Heart left ventricle (tissue), 16 donors: ENCODE measurements at regions not wholly inside any gene's neighbourhood (a gene's known extent, or its start where the extent isn't known, plus 50 kb on each side); places are given as distances from the start of the nearest gene placed in this dataset.

Experiments
- ATAC-seq, 4 donors: fragments of 200-7000 bp; cut with Tn5 transposase; one replicate each; pipeline ENCODE4 v1.9.1; 2020 to 2022; ENCODE audit warnings: moderate library complexity in 4 of 4, mild to moderate bottlenecking in 3 of 4, moderate number of reproducible peaks in 1 of 4
- DNase-seq, 5 donors: peaks; one replicate each; pipeline ENCODE4 v3.0.0-alpha.2; 2020
- H3K27ac ChIP-seq, 12 donors: fragments of 200-600 bp; sonication (generic) in 4 of 12; one replicate each; pipeline versions ENCODE4 v1.5.0 to v1.8.0; 2016 to 2022; ENCODE audit warnings: mild to moderate bottlenecking in 2 of 12
- H3K27me3 ChIP-seq, 9 donors: fragments of 200-600 bp; sonication (generic) in 2 of 9; one replicate each; pipeline versions ENCODE4 v1.5.1 to v1.8.0; 2016 to 2022; ENCODE audit warnings: mild to moderate bottlenecking in 3 of 9
- H3K36me3 ChIP-seq, 9 donors: fragments of 200-600 bp; sonication (generic) in 2 of 9; one replicate each; pipeline versions ENCODE4 v1.5.0 to v1.8.0; 2018 to 2022; ENCODE audit warnings: mild to moderate bottlenecking in 2 of 9
- H3K4me1 ChIP-seq, 12 donors: fragments of 200-600 bp; sonication (generic) in 4 of 12; one replicate each; pipeline versions ENCODE4 v1.5.0 to v1.8.0; 2016 to 2022; ENCODE audit warnings: mild to moderate bottlenecking in 3 of 12
- H3K4me3 ChIP-seq, 12 donors: fragments of 200-600 bp; sonication (generic) in 4 of 12; one replicate each; pipeline versions ENCODE4 v1.5.0 to v1.8.0; 2017 to 2022; ENCODE audit warnings: mild to moderate bottlenecking in 9 of 12, moderate library complexity in 4 of 12
- H3K9me3 ChIP-seq, 12 donors: fragments of 200-600 bp; sonication (generic) in 4 of 12; one replicate each; pipeline versions ENCODE4 v1.5.0 to v1.8.0; 2016 to 2022; ENCODE audit warnings: mild to moderate bottlenecking in 1 of 12
- POLR2A ChIP-seq, 2 donors: fragments of 450-650 bp; IDR thresholded peaks; one replicate each; pipeline ENCODE4 v1.6.1; 2017; ENCODE audit warnings: antibody characterized with exemption in 2 of 2, mild to moderate bottlenecking in 2 of 2, moderate library complexity in 2 of 2
- WGBS, 4 donors: extraction: QIAGEN DNeasy Blood & Tissue Kit in 2 of 4; methylation state at CpG; one replicate each; pipeline versions ENCODE4 v1.1.5 to v1.1.7; 2013 to 2018; 5-methylcytosine and 5-hydroxymethylcytosine counted together
- intact Hi-C, 10 donors: fragments of 100-400 bp; cut with DNase I; formaldehyde crosslinking; loops; one replicate each; pipeline versions ENCODE4 v1.11.1 to v1.14.2; 2022
- TF ChIP-seq, protein P1 (sequence below), 12 donors: fragments of 200-600 bp; sonication (generic) in 4 of 12; IDR thresholded peaks; one replicate each; pipeline versions ENCODE4 v1.5.0 to v1.8.0; 2018 to 2022; ENCODE audit warnings: antibody characterized with exemption in 12 of 12, mild to moderate bottlenecking in 5 of 12
- donor health status: ischemic (EF 13 %, LVEDD 7.1; RV severe dilation, severe dysfunction).
- donor health status: healthy with polysubstance abuse.
- donor health status: DM: no; HTN: yes; CAD: no.
- donor health status: DM: no; HTN: no; CAD: no.
- donor health status: ischemic (EF 25% LVEDD 6.9; RV normal size, moderate dysfunction).
- donor health status: ischemic (EF 25% LVEDD 5.7; RV mildly dilated, moderate dysfunction).
- donor health status: healthy.
- donor health status: DM: yes; HTN: yes; CAD: no.
- donor health status: ischemic (EF 35%, LVEDD 5.7; RV mildly dilated, moderate dysfunction).
- donor health status: nonischemic (EF 11% LVEDD 7.7; RV severe dilation, severe dysfunction).
- donor health status: DM: yes; HTN: yes; CAD: no.
- donor health status: PGD.
- donor health status: ischemic (EF 29% LVEDD 5.4; RV normal size, mild dysfunction).
- donor health status: nonischemic (EF 23%, LVEDD 6.1; RV moderate dilation, normal function).

DNA sequence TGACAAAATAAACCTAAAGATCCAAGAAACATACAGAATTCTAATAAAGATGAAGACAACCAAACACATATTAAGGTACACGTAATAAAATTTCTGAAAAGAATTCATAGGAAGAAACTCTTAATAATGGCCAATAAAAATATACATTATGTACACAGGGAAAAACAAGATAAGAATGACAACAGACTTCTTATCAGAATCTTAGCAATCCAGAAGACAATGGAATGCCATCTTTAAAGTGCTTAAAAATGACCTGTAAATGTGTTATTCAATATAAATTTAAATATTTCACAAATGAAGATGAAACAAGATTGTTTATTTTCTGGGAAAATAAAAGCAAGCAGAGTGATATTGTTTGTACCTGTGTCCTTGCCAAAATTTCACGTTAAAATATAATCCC is 530.4 kb upstream of the PTBP2 start:
- Histone ChIP-seq H3K4me1 (no peaks in the 10 kb centered on the region), H3K27ac (no peak overlapping the region), H3K9me3 (peaks cover 0 to 19% (median 9%) of the 10 kb centered on the region in 12 donors), H3K36me3 (no peaks in the 10 kb centered on the region), H3K4me3 (no peak overlapping the region), H3K27me3 (no peaks in the 10 kb centered on the region)
- DNase-seq = no peak
- intact Hi-C loops = no loop called here
- WGBS, 4 donors = 40 to 68% (median 58%) methylated on average over 2 of the region's 2 CpGs
- ATAC-seq = no peak
- TF ChIP-seq POLR2A (IDR thresholded peaks at IDR 0.05) = no peak
- TF ChIP-seq, protein P1, sequence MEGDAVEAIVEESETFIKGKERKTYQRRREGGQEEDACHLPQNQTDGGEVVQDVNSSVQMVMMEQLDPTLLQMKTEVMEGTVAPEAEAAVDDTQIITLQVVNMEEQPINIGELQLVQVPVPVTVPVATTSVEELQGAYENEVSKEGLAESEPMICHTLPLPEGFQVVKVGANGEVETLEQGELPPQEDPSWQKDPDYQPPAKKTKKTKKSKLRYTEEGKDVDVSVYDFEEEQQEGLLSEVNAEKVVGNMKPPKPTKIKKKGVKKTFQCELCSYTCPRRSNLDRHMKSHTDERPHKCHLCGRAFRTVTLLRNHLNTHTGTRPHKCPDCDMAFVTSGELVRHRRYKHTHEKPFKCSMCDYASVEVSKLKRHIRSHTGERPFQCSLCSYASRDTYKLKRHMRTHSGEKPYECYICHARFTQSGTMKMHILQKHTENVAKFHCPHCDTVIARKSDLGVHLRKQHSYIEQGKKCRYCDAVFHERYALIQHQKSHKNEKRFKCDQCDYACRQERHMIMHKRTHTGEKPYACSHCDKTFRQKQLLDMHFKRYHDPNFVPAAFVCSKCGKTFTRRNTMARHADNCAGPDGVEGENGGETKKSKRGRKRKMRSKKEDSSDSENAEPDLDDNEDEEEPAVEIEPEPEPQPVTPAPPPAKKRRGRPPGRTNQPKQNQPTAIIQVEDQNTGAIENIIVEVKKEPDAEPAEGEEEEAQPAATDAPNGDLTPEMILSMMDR (IDR thresholded peaks at IDR 0.05) = no peak

DNA sequence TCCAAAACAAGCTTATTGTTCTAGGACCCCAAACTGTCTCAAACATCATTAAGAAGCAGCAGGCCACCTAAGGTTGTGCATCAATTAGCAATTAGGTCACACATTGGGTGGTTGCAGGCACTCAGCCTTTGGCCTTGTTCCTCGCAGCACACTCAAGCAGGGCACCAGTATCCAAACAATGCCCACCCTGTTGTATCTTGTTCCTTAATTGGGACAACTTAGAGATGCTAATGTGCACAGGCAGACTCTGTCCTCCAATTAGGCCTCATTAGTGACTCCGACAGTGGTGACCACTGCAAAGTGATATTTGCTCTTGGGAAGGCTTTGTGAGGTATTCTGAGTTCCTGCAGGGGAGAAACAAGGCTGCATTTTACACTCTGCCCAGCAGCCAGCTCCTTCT is 515.1 kb upstream of the PTBP2 start:
- TF ChIP-seq, protein P1 (IDR thresholded peaks at IDR 0.05) = no peak
- no peak for TF ChIP-seq POLR2A (IDR thresholded peaks at IDR 0.05)
- Histone ChIP-seq H3K4me3 (no peak overlapping the region), H3K27me3 (no peaks in the 10 kb centered on the region), H3K4me1 (no peaks in the 10 kb centered on the region), H3K27ac (no peak overlapping the region), H3K9me3 (peaks cover 0 to 5% (median 0%) of the 10 kb centered on the region in 12 donors), H3K36me3 (no peaks in the 10 kb centered on the region)
- WGBS, 4 donors = 63 to 75% (median 72%) methylated on average over 2 of the region's 2 CpGs
- no peak for DNase-seq
- intact Hi-C loops = no loop called here
- no peak for ATAC-seq

DNA sequence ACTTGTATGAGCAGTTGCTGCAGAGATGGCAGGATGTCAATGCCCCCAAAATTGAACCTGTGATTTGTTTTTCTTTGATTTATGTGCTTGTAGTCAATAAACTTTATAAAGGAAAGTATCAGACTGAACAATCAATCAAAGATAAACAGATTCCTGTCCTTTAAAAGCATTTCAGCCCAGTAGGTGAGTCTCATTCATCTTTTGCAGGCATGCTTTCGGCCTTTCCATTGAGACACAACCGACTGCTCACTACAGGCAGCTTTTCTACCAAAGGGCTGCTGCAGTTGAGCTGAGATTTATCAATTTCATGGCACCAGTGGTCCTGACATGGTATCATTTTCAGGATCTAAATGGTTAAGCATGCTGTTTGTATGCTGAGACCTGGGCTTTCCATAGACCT is 513.6 kb upstream of the PTBP2 start:
- no peak overlapping the region for H3K4me3 ChIP-seq
- TF ChIP-seq, protein P1 (IDR thresholded peaks at IDR 0.05) = no peak
- TF ChIP-seq POLR2A (IDR thresholded peaks at IDR 0.05) = no peak
- ATAC-seq (no peak), DNase-seq (no peak)
- H3K27me3 ChIP-seq = no peaks in the 10 kb centered on the region
- WGBS, 4 donors = 70 to 90% (median 83%) methylated on average over 2 of the region's 2 CpGs
- H3K9me3 ChIP-seq = no peaks in the 10 kb centered on the region
- H3K4me1 ChIP-seq = no peaks in the 10 kb centered on the region
- no peaks in the 10 kb centered on the region for H3K36me3 ChIP-seq
- intact Hi-C loops = no loop called here
- no peak overlapping the region for H3K27ac ChIP-seq

DNA sequence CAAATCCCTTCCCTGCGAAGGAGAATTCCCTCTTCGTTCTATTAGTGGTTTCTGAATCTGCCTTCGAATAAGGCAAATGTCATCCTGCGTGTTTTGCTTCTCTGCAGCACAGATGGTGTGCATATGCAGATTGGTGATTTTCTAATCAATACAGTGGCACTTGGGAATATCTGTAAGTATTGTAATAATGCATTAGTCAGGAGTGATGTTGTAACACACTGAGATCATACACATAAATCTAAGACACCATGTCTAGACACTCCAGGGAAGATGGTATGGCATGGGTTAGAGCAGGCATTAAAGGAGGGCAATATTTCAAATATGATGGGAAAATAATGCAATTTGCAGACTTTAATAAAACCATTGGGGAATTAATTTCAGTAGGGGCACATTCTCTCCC is 513.2 kb upstream of the PTBP2 start:
- no peak for ATAC-seq
- no peak for TF ChIP-seq POLR2A (IDR thresholded peaks at IDR 0.05)
- TF ChIP-seq, protein P1 (IDR thresholded peaks at IDR 0.05) = no peak
- DNase-seq = no peak
- Histone ChIP-seq H3K4me3 (no peak overlapping the region), H3K27me3 (no peaks in the 10 kb centered on the region), H3K36me3 (no peaks in the 10 kb centered on the region), H3K4me1 (no peaks in the 10 kb centered on the region), H3K27ac (no peak overlapping the region), H3K9me3 (no peaks in the 10 kb centered on the region)
- intact Hi-C loops = no loop called here
- WGBS, 4 donors = 92 to 94% (median 94%) methylated on average over 4 of the region's 4 CpGs
